ENCODE measurements at regions not wholly inside any gene's neighbourhood (a gene's known extent, or its start where the extent isn't known, plus 50 kb on each side); places are given as distances from the start of the nearest gene placed in this dataset.

DNA sequence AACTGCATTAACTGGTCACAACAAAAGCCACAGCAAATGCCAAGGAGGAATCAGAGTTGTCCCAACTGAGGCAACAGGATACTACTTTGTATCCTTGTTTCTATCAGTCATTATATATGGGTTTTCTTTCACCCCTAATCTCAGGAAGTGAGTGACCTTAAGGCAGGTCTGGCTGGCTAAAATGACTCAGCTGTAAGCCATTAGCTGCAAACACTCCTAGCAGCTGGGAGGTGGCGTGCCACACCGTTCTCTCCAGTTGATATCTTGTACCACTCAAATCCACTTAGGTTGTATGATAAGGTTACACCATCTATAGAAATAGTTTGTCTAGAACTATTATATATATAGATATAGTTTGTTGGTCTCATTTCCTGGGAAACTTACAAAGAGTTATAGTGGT is 171.1 kb upstream of the MC4R start:
- no peaks in the 10 kb centered on the region for H3K9me3 ChIP-seq (ENCODE audit: control insufficient read depth, insufficient read depth, low read length)
- no peak overlapping the region for H3K27ac ChIP-seq (ENCODE audit: low read depth, low read length)
- ChIA-PET CTCF (no interaction called here), POLR2A (no interaction called here)
- DNase-seq (ENCODE audit: low read depth, low spot score) = no peak
- H3K27me3 ChIP-seq (ENCODE audit: control insufficient read depth, insufficient read depth, low read length) = no peaks in the 10 kb centered on the region
- H3K4me3 ChIP-seq (ENCODE audit: low read depth, low read length) = no peak overlapping the region
- TF ChIP-seq, protein P1, sequence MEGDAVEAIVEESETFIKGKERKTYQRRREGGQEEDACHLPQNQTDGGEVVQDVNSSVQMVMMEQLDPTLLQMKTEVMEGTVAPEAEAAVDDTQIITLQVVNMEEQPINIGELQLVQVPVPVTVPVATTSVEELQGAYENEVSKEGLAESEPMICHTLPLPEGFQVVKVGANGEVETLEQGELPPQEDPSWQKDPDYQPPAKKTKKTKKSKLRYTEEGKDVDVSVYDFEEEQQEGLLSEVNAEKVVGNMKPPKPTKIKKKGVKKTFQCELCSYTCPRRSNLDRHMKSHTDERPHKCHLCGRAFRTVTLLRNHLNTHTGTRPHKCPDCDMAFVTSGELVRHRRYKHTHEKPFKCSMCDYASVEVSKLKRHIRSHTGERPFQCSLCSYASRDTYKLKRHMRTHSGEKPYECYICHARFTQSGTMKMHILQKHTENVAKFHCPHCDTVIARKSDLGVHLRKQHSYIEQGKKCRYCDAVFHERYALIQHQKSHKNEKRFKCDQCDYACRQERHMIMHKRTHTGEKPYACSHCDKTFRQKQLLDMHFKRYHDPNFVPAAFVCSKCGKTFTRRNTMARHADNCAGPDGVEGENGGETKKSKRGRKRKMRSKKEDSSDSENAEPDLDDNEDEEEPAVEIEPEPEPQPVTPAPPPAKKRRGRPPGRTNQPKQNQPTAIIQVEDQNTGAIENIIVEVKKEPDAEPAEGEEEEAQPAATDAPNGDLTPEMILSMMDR (IDR thresholded peaks at IDR 0.05; ENCODE audit: low read depth, low read length) = no peak

DNA sequence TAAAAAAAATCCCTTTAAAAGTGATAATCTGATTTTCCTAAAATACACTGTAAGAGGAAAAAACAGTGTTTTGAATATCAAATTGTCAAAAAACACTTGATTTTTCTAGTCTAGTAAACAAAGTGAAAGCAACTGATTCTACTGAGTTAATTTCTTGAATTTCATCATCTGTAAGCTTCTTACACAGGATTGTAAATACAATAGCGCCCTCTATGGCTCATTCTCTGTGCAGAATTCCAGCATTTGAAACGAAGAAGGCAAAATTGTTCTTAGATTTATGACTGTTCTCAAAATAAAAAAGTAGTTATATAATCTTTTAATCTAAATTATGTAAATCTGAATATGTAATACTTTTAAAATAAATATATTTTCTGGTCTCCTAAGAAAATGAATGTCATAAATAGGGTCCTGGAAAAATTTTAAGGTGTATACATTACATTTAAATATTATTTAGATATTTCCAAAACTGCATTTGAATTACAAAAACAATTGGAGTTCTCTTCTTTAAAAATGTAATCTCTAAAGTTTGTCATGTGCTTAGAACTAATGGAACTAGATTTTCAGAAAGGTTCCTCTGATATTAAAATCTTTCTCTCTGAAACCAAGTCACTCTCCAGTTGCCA is 176.9 kb upstream of the MC4R start:
- CTCF ChIA-PET = interaction anchor here (0.5 to 5.5 kb wide), 12 partner anchors 12 to 1300 kb away, joined by 3 to 108 read pairs (median 4); no protein-coding TSS in a partner anchor
- peak; percentile 51 for DNase-seq (ENCODE audit: low read depth, low spot score)

DNA sequence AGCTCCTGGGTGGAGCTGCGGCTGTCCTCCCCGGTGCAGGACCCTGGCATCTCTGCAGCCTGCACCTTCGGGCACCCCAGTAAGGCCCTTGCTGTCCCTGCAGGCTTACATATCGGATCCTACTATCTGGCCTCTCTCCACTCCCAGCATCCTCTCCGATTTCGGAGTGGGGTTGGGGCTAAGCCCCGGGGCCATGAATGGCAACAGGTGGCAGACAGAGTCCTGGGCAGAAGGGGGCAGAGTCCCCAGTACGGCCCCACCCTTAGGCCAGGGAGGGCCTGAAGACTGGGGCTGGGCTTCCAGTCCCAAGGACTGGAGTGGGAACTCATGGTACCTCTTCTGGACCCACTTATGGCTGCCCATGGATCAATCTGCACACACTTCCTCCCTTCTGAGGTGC is 180.4 kb upstream of the MC4R start:
- H3K27me3 ChIP-seq (ENCODE audit: control insufficient read depth, insufficient read depth, low read length) = no peaks in the 10 kb centered on the region
- no peak overlapping the region for H3K4me3 ChIP-seq (ENCODE audit: low read depth, low read length)
- ChIA-PET POLR2A (no interaction called here), CTCF (interaction anchor here (0.6 to 5.5 kb wide), 3 partner anchors 15 to 564 kb away, joined by 3 to 108 read pairs (median 19); no protein-coding TSS in a partner anchor)
- TF ChIP-seq, protein P1 (IDR thresholded peaks at IDR 0.05; ENCODE audit: low read depth, low read length) = no peak
- DNase-seq (ENCODE audit: low read depth, low spot score) = no peak
- no peak overlapping the region for H3K27ac ChIP-seq (ENCODE audit: low read depth, low read length)
- H3K9me3 ChIP-seq (ENCODE audit: control insufficient read depth, insufficient read depth, low read length) = no peaks in the 10 kb centered on the region; the same call in 1 of the 2 replicates

More for the DNA sequence above, 176.9 kb upstream of the MC4R start:
- H3K4me3 ChIP-seq (ENCODE audit: low read depth, low read length) = no peak overlapping the region
- no peaks in the 10 kb centered on the region; the same call in 1 of the 2 replicates for H3K9me3 ChIP-seq (ENCODE audit: control insufficient read depth, insufficient read depth, low read length)
- H3K27me3 ChIP-seq (ENCODE audit: control insufficient read depth, insufficient read depth, low read length) = no peaks in the 10 kb centered on the region
- H3K27ac ChIP-seq (ENCODE audit: low read depth, low read length) = no peak overlapping the region
- TF ChIP-seq, protein P1 (IDR thresholded peaks at IDR 0.05; ENCODE audit: low read depth, low read length) = peak; percentile 86
- POLR2A ChIA-PET = no interaction called here

DNA sequence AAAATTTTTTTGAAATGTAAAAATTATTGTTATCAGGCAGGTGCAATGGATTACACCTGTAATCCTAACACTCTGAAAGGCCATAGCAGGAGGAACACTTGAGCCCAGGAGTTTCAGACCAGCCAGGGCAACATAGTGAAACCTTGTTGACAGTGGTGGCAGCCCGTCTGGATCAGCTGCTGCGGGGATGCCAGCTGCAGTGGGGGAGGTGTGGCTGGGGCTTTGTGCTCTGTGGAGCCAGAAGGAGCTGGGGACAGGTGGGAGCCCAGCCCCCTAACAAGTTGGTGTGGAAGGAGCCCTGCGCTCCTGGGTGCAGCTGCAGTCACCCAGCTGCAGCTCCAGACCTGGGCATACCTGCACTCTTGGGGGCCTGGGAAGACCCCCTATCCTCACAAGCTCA is 182.4 kb upstream of the MC4R start:
- POLR2A ChIA-PET = no interaction called here
- H3K4me3 ChIP-seq (ENCODE audit: low read depth, low read length) = no peak overlapping the region
- no peaks in the 10 kb centered on the region; the same call in 1 of the 2 replicates for H3K9me3 ChIP-seq (ENCODE audit: control insufficient read depth, insufficient read depth, low read length)
- CTCF ChIA-PET = interaction anchor here (2.0 kb wide), 1 partner anchor 559 kb away, joined by 8 read pairs; no protein-coding TSS in a partner anchor
- no peaks in the 10 kb centered on the region for H3K27me3 ChIP-seq (ENCODE audit: control insufficient read depth, insufficient read depth, low read length)
- no peak for DNase-seq (ENCODE audit: low read depth, low spot score)
- H3K27ac ChIP-seq (ENCODE audit: low read depth, low read length) = no peak overlapping the region
- TF ChIP-seq, protein P1 (IDR thresholded peaks at IDR 0.05; ENCODE audit: low read depth, low read length) = no peak

DNA sequence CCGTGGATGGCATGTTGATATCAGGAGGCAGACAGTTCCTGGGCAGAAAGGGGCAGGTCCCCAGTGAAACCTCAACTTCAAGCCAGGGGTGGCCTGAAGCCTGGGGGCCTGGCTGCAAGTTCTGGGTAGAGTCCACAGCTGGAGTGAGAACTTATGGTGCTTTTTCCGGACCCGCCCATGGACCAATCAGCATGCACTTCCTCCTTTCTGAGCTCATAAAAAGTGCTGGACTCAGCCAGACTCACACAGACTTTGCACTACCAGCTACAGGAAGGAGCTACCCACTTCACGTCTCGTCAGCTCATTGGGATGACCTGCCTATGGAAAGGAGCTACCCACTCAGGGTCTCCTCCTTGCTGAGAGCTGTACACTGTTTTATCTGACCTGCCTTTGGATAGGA is 183.1 kb upstream of the MC4R start:
- TF ChIP-seq, protein P1 (IDR thresholded peaks at IDR 0.05; ENCODE audit: low read depth, low read length) = no peak
- POLR2A ChIA-PET = no interaction called here

More for the DNA sequence above, 183.1 kb upstream of the MC4R start:
- Histone ChIP-seq H3K9me3 (ENCODE audit: control insufficient read depth, insufficient read depth, low read length) (no peaks in the 10 kb centered on the region; the same call in 1 of the 2 replicates), H3K4me3 (ENCODE audit: low read depth, low read length) (no peak overlapping the region), H3K27me3 (ENCODE audit: control insufficient read depth, insufficient read depth, low read length) (no peaks in the 10 kb centered on the region), H3K27ac (ENCODE audit: low read depth, low read length) (no peak overlapping the region)
- DNase-seq (ENCODE audit: low read depth, low spot score) = no peak
- CTCF ChIA-PET = interaction anchor here (1.0 to 2.0 kb wide), 2 partner anchors 560 to 567 kb away, joined by 3 to 8 read pairs; no protein-coding TSS in a partner anchor

All from AG04450 (cell line).